Mucosa of descending colon (tissue), 3 donors: ENCODE measurements at regions not wholly inside any gene's neighbourhood (a gene's known extent, or its start where the extent isn't known, plus 50 kb on each side); places are given as distances from the start of the nearest gene placed in this dataset.

ENCODE experiments used
- ATAC-seq: fragments of 200-7000 bp; cut with Tn5 transposase; one replicate; pipeline ENCODE4 v1.9.1; 2020; ENCODE audit warnings: mild to moderate bottlenecking, moderate library complexity
- DNase-seq, 3 donors: peaks; one replicate each; pipeline ENCODE4 v3.0.0-alpha.2; 2020
- H3K36me3 ChIP-seq: fragments of 200-600 bp; one replicate; pipeline ENCODE4 v1.8.0; 2021; ENCODE audit warnings: low read depth, mild to moderate bottlenecking
- H3K4me1 ChIP-seq: fragments of 200-600 bp; one replicate; pipeline ENCODE4 v1.8.0; 2021; ENCODE audit warnings: low read depth, mild to moderate bottlenecking
- H3K4me3 ChIP-seq: fragments of 200-600 bp; one replicate; pipeline ENCODE4 v1.8.0; 2021; ENCODE audit warnings: mild to moderate bottlenecking
- H3K9me3 ChIP-seq: fragments of 200-600 bp; one replicate; pipeline ENCODE4 v1.8.0; 2021; ENCODE audit warnings: mild to moderate bottlenecking
- CTCF ChIP-seq: fragments of 200-600 bp; IDR thresholded peaks from one replicate; pipeline ENCODE4 v1.8.0; 2022; ENCODE audit warnings: antibody characterized with exemption, mild to moderate bottlenecking
- intact Hi-C, 2 donors: fragments of 100-400 bp; cut with DNase I in 1 of 2; cut with micrococcal nuclease in 1 of 2; formaldehyde crosslinking; loops; one replicate each; pipeline versions ENCODE4 v1.11.0 to v1.11.1; 2022; cut with DNase I, micrococcal nuclease
- donor health status: DM: no; HTN: no; CAD: no; lungs with moderate emphysema.
- donor health status: DM: no; HTN: no; CAD: no.
- donor health status: DM: no; HTN: yes; CAD: no.

GRCh38 chr6:963456-963855, 270.5 kb upstream of the EXOC2 start:
- Histone ChIP-seq H3K4me3 (no peak overlapping the region), H3K4me1 (no peaks in the 10 kb centered on the region), H3K9me3 (no peaks in the 10 kb centered on the region), H3K36me3 (no peaks in the 10 kb centered on the region)
- DNase-seq, result no peak
- intact Hi-C loops, result no loop called here
- no peak for ATAC-seq
- no peak for TF ChIP-seq CTCF

- ATAC-seq, result no peak
- Histone ChIP-seq H3K4me3 (no peak overlapping the region), H3K4me1 (no peaks in the 10 kb centered on the region), H3K9me3 (no peaks in the 10 kb centered on the region), H3K36me3 (no peaks in the 10 kb centered on the region)
- no peak for TF ChIP-seq CTCF
- DNase-seq, result no peak
- intact Hi-C loops, result no loop called here
Observed at GRCh38 chr6:961407-961960, 268.5 kb upstream of the EXOC2 start.

DNA sequence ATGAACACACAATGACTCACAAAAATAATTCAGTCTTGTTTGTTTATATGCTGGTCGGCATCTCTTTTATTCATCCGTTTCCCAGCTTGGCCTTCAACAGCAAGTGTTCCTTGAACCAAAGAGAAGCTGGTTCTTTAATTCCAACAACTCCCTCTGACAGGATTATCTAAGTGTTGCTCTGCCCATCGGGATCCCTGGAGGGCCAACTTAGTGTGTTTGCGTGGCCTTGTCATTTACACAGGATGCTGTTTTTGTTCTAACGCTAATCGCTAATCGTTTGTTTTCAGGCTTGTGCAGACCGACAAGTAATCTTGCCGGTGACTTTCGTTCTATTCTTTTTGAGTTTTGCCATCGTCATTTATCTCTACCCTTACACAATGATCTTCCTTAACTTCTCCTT, 267.4 kb upstream of the EXOC2 start:
- no peak overlapping the region for H3K4me3 ChIP-seq
- no peaks in the 10 kb centered on the region for H3K36me3 ChIP-seq
- ATAC-seq (no peak), DNase-seq (no peak)
- TF ChIP-seq CTCF, result no peak
- no peaks in the 10 kb centered on the region for H3K4me1 ChIP-seq
- H3K9me3 ChIP-seq, result no peaks in the 10 kb centered on the region
- intact Hi-C loops, result no loop called here

GRCh38 chr6:958488-958887, 265.5 kb upstream of the EXOC2 start:
- DNase-seq (no peak), ATAC-seq (no peak)
- Histone ChIP-seq H3K36me3 (no peaks in the 10 kb centered on the region), H3K9me3 (no peaks in the 10 kb centered on the region), H3K4me1 (no peaks in the 10 kb centered on the region), H3K4me3 (no peak overlapping the region)
- no peak for TF ChIP-seq CTCF
- intact Hi-C loops, result no loop called here

GRCh38 chr6:951399-952181, 258.7 kb upstream of the EXOC2 start:
- no peak for TF ChIP-seq CTCF
- intact Hi-C loops, result no loop called here
- Histone ChIP-seq H3K36me3 (no peaks in the 10 kb centered on the region), H3K4me3 (no peak overlapping the region), H3K4me1 (no peaks in the 10 kb centered on the region), H3K9me3 (no peaks in the 10 kb centered on the region)
- DNase-seq (no peak), ATAC-seq (no peak)
